Stomach (tissue), 4 donors: ENCODE measurements at regions not wholly inside any gene's neighbourhood (a gene's known extent, or its start where the extent isn't known, plus 50 kb on each side); places are given as distances from the start of the nearest gene placed in this dataset.

Experiments used
- CTCF ChIP-seq, 7 experiments: fragments of 450-650 bp in 4 of 7; fragments of 200-600 bp in 3 of 7; sonication (generic) in 3 of 7; IDR thresholded peaks; one replicate each; pipeline ENCODE4 v1.5.1; 2016 to 2019; ENCODE audit warnings: antibody characterized with exemption in 7 of 7, control low read depth in 2 of 7, mild to moderate bottlenecking in 1 of 7
- EP300 ChIP-seq: sonication (generic); formaldehyde crosslinking; IDR thresholded peaks from one replicate; pipeline ENCODE4 v1.6.1; 2017; ENCODE audit warnings: antibody characterized with exemption
- POLR2A ChIP-seq, 4 donors: fragments of 450-650 bp; IDR thresholded peaks; one replicate each; pipeline ENCODE4 v1.6.1; 2016; ENCODE audit warnings: antibody characterized with exemption in 4 of 4, control low read depth in 2 of 4, mild to moderate bottlenecking in 1 of 4, moderate library complexity in 1 of 4

- TF ChIP-seq POLR2A (IDR thresholded peaks at IDR 0.05) (no peak), CTCF (IDR thresholded peaks at IDR 0.05) (no peak), EP300 (no peak)
These were observed 737.1 kb downstream of the KCNA4 start for GRCh38 chr11:29279716-29280115.
